22Rv1 (cell line): ENCODE measurements at regions not wholly inside any gene's neighbourhood (a gene's known extent, or its start where the extent isn't known, plus 50 kb on each side); places are given as distances from the start of the nearest gene placed in this dataset.

Source experiments
- ZFX ChIP-seq: fragments of 450-650 bp; IDR thresholded peaks from 2 replicates; pipeline ENCODE4 v1.6.1; 2017; ENCODE audit warnings: antibody characterized with exemption, borderline replicate concordance
- TF ChIP-seq, protein P1 (sequence below): fragments of 450-650 bp; IDR thresholded peaks from 2 replicates; pipeline ENCODE4 v1.5.1; 2017; ENCODE audit warnings: mild to moderate bottlenecking

DNA sequence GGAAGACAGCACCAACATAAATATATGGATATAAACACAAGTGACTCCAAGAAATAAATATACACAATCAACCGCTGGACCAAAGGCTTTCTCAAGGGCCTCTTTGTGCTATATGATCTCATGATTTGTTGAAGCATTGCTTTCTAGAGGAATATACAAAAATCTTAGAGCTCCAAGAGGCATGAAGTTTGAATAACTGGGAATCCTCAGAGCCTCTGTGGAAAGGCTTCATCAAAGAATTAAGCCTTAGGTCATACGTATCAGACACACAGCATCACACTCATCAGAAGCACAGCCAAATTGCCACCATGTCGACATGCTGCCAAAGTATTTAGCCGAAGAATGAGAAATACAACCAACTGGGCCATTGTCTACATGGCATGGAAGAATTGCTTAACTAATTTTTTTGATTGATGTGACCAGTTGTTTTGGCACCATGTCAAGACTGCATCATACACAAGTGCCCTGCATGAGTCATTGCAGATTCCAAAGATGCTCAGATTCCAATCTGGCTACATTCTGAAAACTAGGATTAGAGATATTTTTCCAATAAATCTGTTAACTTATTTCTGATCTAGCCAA, 860.6 kb upstream of the ZEB2 start:
- TF ChIP-seq, protein P1, sequence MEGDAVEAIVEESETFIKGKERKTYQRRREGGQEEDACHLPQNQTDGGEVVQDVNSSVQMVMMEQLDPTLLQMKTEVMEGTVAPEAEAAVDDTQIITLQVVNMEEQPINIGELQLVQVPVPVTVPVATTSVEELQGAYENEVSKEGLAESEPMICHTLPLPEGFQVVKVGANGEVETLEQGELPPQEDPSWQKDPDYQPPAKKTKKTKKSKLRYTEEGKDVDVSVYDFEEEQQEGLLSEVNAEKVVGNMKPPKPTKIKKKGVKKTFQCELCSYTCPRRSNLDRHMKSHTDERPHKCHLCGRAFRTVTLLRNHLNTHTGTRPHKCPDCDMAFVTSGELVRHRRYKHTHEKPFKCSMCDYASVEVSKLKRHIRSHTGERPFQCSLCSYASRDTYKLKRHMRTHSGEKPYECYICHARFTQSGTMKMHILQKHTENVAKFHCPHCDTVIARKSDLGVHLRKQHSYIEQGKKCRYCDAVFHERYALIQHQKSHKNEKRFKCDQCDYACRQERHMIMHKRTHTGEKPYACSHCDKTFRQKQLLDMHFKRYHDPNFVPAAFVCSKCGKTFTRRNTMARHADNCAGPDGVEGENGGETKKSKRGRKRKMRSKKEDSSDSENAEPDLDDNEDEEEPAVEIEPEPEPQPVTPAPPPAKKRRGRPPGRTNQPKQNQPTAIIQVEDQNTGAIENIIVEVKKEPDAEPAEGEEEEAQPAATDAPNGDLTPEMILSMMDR = no peak
- no peak for TF ChIP-seq ZFX
